GM12878 (cell line): ENCODE measurements at regions not wholly inside any gene's neighbourhood (a gene's known extent, or its start where the extent isn't known, plus 50 kb on each side); places are given as distances from the start of the nearest gene placed in this dataset.
"Not testable (repeated sequence)": the region's sequence is repeated elsewhere in the genome, so short reads cannot be mapped to it uniquely, and the experiment has no call there.

Experiments
- ATAC-seq: fragments of 200-7000 bp; cut with Tn5 transposase; 3 replicates; pipeline ENCODE4 v1.9.1; 2020; ENCODE audit warnings: mild to moderate bottlenecking, moderate library complexity
- BruUV-seq: library from RNA; stranded (reverse); fragments of 400-500 nt; replicated peaks from 2 replicates; lab custom pipeline; 2021; lab: Mats Ljungman, UMichigan
- CTCF ChIA-PET: fragments of 300-600 bp; sonication (Branson Sonifier 250); formaldehyde crosslinking; extraction: SDS; loops from one replicate; lab custom pipeline; 2021; ENCODE audit warnings: inconsistent platforms; lab: Yijun Ruan, JAX
- POLR2A ChIA-PET: fragments of 350-600 bp; formaldehyde crosslinking; extraction: SDS; loops from one replicate; lab custom pipeline; 2021; ENCODE audit warnings: inconsistent platforms; lab: Charles Lee
- RAD21 ChIA-PET: fragments of 300-600 bp; sonication (Branson Sonifier 250); formaldehyde crosslinking; loops from one replicate; lab custom pipeline; 2023; ENCODE audit warnings: antibody characterized with exemption; ENCODE audit not compliant: unreplicated experiment; lab: Charles Lee
- SMC1A ChIA-PET: fragments of 300-600 bp; sonication (Branson Sonifier 250); formaldehyde crosslinking; loops from one replicate; lab custom pipeline; 2023; ENCODE audit not compliant: unreplicated experiment, uncharacterized antibody; lab: Charles Lee
- DNase-seq: peaks from one replicate; pipeline ENCODE4 v3.0.0-alpha.2; 2011; ENCODE audit warnings: low read depth, low spot score
- FAIRE-seq: peaks from 3 replicates; lab custom pipeline; 2011; peaks lifted over from hg19 to GRCh38; lab: Jason Lieb, UNC
- H2AFZ ChIP-seq: 2 replicates; pipeline ENCODE4 v1.6.0; 2011; ENCODE audit warnings: low read depth, low read length, control low read depth; ENCODE audit not compliant: control insufficient read depth
- H3K27ac ChIP-seq: 2 replicates; pipeline ENCODE4 v1.5.1; 2011; ENCODE audit warnings: control low read depth; ENCODE audit not compliant: control insufficient read depth, insufficient read depth
- H3K27me3 ChIP-seq, 2 experiments: replicated peaks in 1 of 2; 2 replicates each; pipeline versions ENCODE4 v1.6.0 to v1.6.1; 2011; ENCODE audit warnings: low read length in 1 of 2; ENCODE audit not compliant: control insufficient read depth in 2 of 2, insufficient read depth in 2 of 2
- H3K36me3 ChIP-seq, 2 experiments: 2 replicates each; pipeline ENCODE4 v1.5.1; 2011; ENCODE audit warnings: low read length in 1 of 2; ENCODE audit not compliant: control insufficient read depth in 2 of 2, insufficient read depth in 2 of 2
- H3K4me1 ChIP-seq: 2 replicates; pipeline ENCODE4 v1.6.1; 2011; ENCODE audit warnings: mild to moderate bottlenecking, low read length, moderate library complexity, mixed read lengths; ENCODE audit not compliant: control insufficient read depth, insufficient read depth
- H3K4me2 ChIP-seq: 2 replicates; pipeline ENCODE4 v1.6.0; 2011; ENCODE audit warnings: control low read depth; ENCODE audit not compliant: control insufficient read depth, insufficient read depth
- H3K4me3 ChIP-seq: fragments of 200-600 bp; sonication (generic); 2 replicates; pipeline ENCODE4 v1.5.1; 2016
- H3K79me2 ChIP-seq: 2 replicates; pipeline ENCODE4 v1.6.0; 2011; ENCODE audit warnings: low read length; ENCODE audit not compliant: control insufficient read depth, insufficient read depth
- H3K9ac ChIP-seq: 2 replicates; pipeline ENCODE4 v1.8.0; 2011; ENCODE audit warnings: low read length, control low read depth, mixed read lengths; ENCODE audit not compliant: control insufficient read depth, insufficient read depth
- H3K9me3 ChIP-seq: replicated peaks from 3 replicates; pipeline ENCODE4 v1.5.1; 2011; ENCODE audit warnings: mild to moderate bottlenecking, low read length; ENCODE audit not compliant: control insufficient read depth, insufficient read depth
- H4K20me1 ChIP-seq: 2 replicates; pipeline ENCODE4 v1.6.0; 2011; ENCODE audit not compliant: control insufficient read depth, insufficient read depth
- BHLHE40 ChIP-seq, 2 experiments: fragments of 450-650 bp in 1 of 2; IDR thresholded peaks; 2 replicates each; pipeline ENCODE4 v1.6.1; 2011 to 2017; ENCODE audit warnings: low read depth in 2 of 2, borderline replicate concordance in 1 of 2, improper control_type of control experiment in 1 of 2, low read length in 1 of 2, mild to moderate bottlenecking in 1 of 2
- ETV6 ChIP-seq, 2 experiments: fragments of 450-650 bp in 1 of 2; IDR thresholded peaks in 1 of 2; conservative IDR thresholded peaks in 1 of 2; 2 replicates each; pipeline ENCODE4 v1.6.1; 2014; ENCODE audit warnings: antibody characterized with exemption in 1 of 2, borderline replicate concordance in 1 of 2, low read depth in 1 of 2, mild to moderate bottlenecking in 1 of 2, moderate library complexity in 1 of 2
- EZH2 ChIP-seq: IDR thresholded peaks from 2 replicates; pipeline ENCODE4 v1.6.1; 2012; ENCODE audit warnings: low read depth, mild to moderate bottlenecking, control low read depth, inconsistent platforms, low read length, borderline replicate concordance; ENCODE audit not compliant: control insufficient read depth
- IKZF1 ChIP-seq: fragments of 450-650 bp; conservative IDR thresholded peaks from 2 replicates; pipeline ENCODE4 v1.6.1; 2017; ENCODE audit warnings: antibody characterized with exemption, mild to moderate bottlenecking
- IRF4 ChIP-seq: IDR thresholded peaks from 2 replicates; pipeline ENCODE4 v1.6.1; 2011; ENCODE audit warnings: low read depth, low read length
- MEF2A ChIP-seq: IDR thresholded peaks from 2 replicates; pipeline ENCODE4 v1.6.1; 2011; ENCODE audit warnings: low read depth, mild to moderate bottlenecking, low read length, moderate library complexity; ENCODE audit not compliant: insufficient read depth
- STAT1 ChIP-seq: fragments of 450-650 bp; conservative IDR thresholded peaks from 2 replicates; pipeline ENCODE4 v1.6.1; 2014; ENCODE audit warnings: antibody characterized with exemption, mild to moderate bottlenecking
- SUPT20H ChIP-seq: IDR thresholded peaks from 2 replicates; pipeline ENCODE4 v1.6.1; 2011; ENCODE audit warnings: low read depth, mild to moderate bottlenecking, low read length, moderate library complexity, borderline replicate concordance; ENCODE audit not compliant: control insufficient read depth
- TBL1XR1 ChIP-seq: IDR thresholded peaks from 2 replicates; pipeline ENCODE4 v1.6.1; 2012; ENCODE audit warnings: low read depth, low read length, improper control_type of control experiment
- WGBS: methylation state at CpG from one replicate; pipeline ENCODE4 v1.1.6; 2016; ENCODE audit warnings: low lambda C conversion rate; ENCODE audit not compliant: insufficient replicate concordance, insufficient coverage; ENCODE audit errors: missing lambda C conversion rate; 5-methylcytosine and 5-hydroxymethylcytosine counted together
- in situ Hi-C: fragments of 300-500 bp; cut with MboI; formaldehyde crosslinking; loops from 9 replicates; pipeline ENCODE4 v1.14.3; 2018; ENCODE audit warnings: mixed read lengths
- intact Hi-C: fragments of 100-400 bp; cut with micrococcal nuclease; formaldehyde crosslinking; loops from one replicate; pipeline ENCODE4 v1.14.2; 2022; ENCODE audit not compliant: unreplicated experiment
- TF ChIP-seq, protein P1 (sequence below): fragments of 450-650 bp; IDR thresholded peaks from 2 replicates; pipeline ENCODE4 v1.6.1; 2018; ENCODE audit warnings: borderline replicate concordance, mild to moderate bottlenecking; ENCODE audit not compliant: partially characterized antibody
- TF ChIP-seq, protein P2 (sequence below): fragments of 150-350 bp; IDR thresholded peaks from 2 replicates; pipeline ENCODE4 v1.6.1; 2016; ENCODE audit warnings: low read depth, low read length

GRCh38 chr10:78681986-78682385, 386.8 kb upstream of the ZMIZ1 start:
- BruUV-seq, intact Hi-C loops, H3K4me2 ChIP-seq: not testable (repeated sequence)

DNA sequence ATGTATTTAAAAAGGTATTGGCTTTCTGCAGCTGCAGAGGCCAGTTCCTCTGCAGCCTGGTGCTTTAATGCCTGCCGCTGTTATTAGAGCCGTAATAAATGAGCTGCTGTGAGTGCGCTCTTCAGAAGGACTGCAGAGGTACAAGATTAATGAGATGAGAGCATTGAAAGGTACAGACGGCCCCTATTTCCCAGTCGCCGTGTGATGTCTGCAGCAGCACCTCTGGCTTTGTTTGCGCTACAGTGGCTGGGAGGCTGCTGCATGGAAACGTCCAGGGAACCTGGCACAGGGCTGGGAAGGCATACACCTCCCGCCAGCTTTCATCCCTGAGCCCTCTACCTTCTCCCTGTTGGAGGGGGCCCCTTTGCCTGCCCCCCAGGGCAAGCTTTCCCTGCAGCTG, 383.8 kb upstream of the ZMIZ1 start:
- no peak for DNase-seq
- Histone ChIP-seq H3K79me2 (no peaks in the 10 kb centered on the region), H4K20me1 (no peaks in the 10 kb centered on the region), H3K4me1 (no peaks in the 10 kb centered on the region), H3K9me3 (no peaks in the 10 kb centered on the region; the same call in 2 of the 3 replicates), H3K4me2 (no peak overlapping the region), H3K4me3 (no peak overlapping the region), H3K36me3 (no peaks in the 10 kb centered on the region), H3K9ac (no peak overlapping the region), H2AFZ (no peak overlapping the region), H3K27ac (no peak overlapping the region), H3K27me3 (no peaks in the 10 kb centered on the region; a peak in 2 of 4 replicates)
- ChIA-PET CTCF (interaction anchor here (1.2 kb wide), 1 partner anchor 28 kb away, joined by 3 read pairs; no protein-coding TSS in a partner anchor), SMC1A (no interaction called here), RAD21 (no interaction called here), POLR2A (no interaction called here)
- intact Hi-C loops: no loop called here
- FAIRE-seq: no peak
- 49% methylated on average over 9 of the region's 9 CpGs for WGBS
- ATAC-seq: no peak
- BruUV-seq: no TSS peak
- in situ Hi-C loops: no loop called here
- no peak for TF ChIP-seq SUPT20H
- no peak for TF ChIP-seq ETV6 (conservative IDR thresholded peaks at IDR 0.05 in 1 of 2, IDR thresholded peaks at IDR 0.05 in 1 of 2; ENCODE audit: borderline replicate concordance in 1 of 2, low read depth in 1 of 2)
- TF ChIP-seq, protein P1, sequence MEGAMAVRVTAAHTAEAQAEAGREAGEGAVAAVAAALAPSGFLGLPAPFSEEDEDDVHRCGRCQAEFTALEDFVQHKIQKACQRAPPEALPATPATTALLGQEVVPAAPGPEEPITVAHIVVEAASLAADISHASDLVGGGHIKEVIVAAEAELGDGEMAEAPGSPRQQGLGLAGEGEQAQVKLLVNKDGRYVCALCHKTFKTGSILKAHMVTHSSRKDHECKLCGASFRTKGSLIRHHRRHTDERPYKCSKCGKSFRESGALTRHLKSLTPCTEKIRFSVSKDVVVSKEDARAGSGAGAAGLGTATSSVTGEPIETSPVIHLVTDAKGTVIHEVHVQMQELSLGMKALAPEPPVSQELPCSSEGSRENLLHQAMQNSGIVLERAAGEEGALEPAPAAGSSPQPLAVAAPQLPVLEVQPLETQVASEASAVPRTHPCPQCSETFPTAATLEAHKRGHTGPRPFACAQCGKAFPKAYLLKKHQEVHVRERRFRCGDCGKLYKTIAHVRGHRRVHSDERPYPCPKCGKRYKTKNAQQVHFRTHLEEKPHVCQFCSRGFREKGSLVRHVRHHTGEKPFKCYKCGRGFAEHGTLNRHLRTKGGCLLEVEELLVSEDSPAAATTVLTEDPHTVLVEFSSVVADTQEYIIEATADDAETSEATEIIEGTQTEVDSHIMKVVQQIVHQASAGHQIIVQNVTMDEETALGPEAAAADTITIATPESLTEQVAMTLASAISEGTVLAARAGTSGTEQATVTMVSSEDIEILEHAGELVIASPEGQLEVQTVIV: no peak
- no peak for TF ChIP-seq TBL1XR1
- no peak for TF ChIP-seq EZH2
- TF ChIP-seq, protein P2, sequence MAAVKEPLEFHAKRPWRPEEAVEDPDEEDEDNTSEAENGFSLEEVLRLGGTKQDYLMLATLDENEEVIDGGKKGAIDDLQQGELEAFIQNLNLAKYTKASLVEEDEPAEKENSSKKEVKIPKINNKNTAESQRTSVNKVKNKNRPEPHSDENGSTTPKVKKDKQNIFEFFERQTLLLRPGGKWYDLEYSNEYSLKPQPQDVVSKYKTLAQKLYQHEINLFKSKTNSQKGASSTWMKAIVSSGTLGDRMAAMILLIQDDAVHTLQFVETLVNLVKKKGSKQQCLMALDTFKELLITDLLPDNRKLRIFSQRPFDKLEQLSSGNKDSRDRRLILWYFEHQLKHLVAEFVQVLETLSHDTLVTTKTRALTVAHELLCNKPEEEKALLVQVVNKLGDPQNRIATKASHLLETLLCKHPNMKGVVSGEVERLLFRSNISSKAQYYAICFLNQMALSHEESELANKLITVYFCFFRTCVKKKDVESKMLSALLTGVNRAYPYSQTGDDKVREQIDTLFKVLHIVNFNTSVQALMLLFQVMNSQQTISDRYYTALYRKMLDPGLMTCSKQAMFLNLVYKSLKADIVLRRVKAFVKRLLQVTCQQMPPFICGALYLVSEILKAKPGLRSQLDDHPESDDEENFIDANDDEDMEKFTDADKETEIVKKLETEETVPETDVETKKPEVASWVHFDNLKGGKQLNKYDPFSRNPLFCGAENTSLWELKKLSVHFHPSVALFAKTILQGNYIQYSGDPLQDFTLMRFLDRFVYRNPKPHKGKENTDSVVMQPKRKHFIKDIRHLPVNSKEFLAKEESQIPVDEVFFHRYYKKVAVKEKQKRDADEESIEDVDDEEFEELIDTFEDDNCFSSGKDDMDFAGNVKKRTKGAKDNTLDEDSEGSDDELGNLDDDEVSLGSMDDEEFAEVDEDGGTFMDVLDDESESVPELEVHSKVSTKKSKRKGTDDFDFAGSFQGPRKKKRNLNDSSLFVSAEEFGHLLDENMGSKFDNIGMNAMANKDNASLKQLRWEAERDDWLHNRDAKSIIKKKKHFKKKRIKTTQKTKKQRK: no peak
- TF ChIP-seq IRF4: no peak
- TF ChIP-seq IKZF1: no peak
- TF ChIP-seq MEF2A: no peak
- TF ChIP-seq BHLHE40 (IDR thresholded peaks at IDR 0.05; ENCODE audit: borderline replicate concordance in 1 of 2, low read depth in 2 of 2, low read length in 1 of 2): no peak
- no peak for TF ChIP-seq STAT1

More at GRCh38 chr10:78681986-78682385, 386.8 kb upstream of the ZMIZ1 start:
- CTCF ChIA-PET, H3K9me3 ChIP-seq, H3K9ac ChIP-seq, POLR2A ChIA-PET, RAD21 ChIA-PET, H4K20me1 ChIP-seq, H3K4me1 ChIP-seq, ATAC-seq, DNase-seq, in situ Hi-C loops, H3K4me3 ChIP-seq, H2AFZ ChIP-seq, H3K36me3 ChIP-seq, SMC1A ChIA-PET, FAIRE-seq, H3K79me2 ChIP-seq, H3K27me3 ChIP-seq, H3K27ac ChIP-seq: not testable (repeated sequence)
- 38% methylated on average over 10 of the region's 10 CpGs for WGBS
